ENCODE measurements at regions not wholly inside any gene's neighbourhood (a gene's known extent, or its start where the extent isn't known, plus 50 kb on each side); places are given as distances from the start of the nearest gene placed in this dataset.
"Not testable (repeated sequence)": the region's sequence is repeated elsewhere in the genome, so short reads cannot be mapped to it uniquely, and the experiment has no call there.

DNA sequence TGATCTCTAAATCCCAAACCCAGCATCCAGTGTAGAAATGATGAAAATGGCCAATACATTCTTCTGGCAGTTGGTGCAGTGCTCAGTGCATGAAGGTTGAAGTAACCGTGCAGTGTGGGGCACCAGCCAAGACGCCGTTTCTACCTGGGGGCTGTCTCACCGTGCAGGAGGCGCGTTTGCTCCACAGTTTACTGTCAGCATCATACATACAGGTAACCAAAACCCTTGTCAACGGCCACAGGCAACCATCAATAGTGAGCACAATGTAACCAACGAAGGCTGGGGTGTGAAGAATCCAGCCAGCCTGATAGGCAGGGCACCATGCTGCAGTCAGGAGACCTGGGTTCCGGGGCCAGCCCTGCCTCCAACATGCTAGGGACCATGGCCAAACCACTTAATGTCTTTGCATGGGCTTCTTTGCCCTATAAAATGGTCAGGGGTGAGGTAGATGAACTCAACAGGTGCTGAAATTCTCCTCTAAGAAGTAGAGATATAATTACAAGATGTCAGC is 127.5 kb upstream of the ID2 start:
- no peak for DNase-seq

DNA sequence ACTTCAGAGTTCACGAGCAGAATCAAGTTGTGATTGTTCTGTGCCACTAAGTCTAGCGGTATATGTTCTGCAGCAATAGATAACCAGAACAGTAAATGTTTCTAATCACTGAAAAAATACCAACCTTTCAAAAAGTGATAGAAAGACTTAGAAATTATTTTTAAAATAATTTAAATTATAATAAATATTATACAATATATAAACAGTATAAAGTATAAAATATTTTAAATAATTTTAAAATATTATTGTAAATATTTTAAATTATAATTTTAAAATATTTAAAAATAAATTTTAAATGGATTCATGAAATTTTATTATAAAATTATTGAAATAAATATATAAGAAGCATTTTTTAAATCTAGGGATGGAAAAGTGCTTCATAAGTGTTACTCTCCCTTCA is 126.3 kb upstream of the ID2 start:
- no peak for DNase-seq

DNA sequence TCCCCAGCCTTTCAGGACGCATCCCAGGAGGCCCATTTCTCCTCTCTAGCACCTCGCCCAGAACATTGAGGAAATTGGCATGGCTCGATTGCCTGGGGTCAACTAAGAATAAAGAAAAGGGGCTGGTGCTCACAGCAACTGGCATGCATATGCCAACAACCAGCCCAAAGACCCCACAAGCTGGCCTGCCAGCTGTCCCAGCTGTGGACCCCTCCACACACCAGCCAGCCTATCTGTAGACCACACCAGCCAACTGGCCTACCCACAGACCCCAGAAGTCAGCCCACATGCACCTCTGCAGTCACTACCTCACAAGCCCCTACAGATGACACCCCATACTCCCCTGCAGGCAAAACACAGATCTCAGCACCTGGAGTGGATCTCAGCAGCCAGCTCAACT is 123.8 kb upstream of the ID2 start:
- DNase-seq = no peak

DNA sequence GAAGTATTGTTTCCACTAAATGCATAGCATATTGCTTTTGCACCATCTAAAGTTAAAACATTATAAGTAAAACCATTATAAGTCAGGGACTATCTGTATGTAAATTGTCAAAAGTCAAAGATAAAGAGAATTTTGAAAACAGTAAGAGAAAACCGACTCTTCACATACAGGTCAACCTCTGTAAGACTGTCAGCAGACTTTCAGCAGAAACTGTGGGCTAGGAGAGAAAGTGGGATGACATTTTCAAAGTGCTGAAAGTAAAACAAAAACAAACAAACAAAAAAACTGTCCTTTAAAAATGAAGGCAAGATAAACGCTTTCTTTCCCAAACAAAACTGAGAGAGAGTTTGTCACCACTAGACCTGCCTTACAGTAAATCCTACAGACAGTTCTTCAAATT is 122.9 kb upstream of the ID2 start:
- no peak for DNase-seq

DNA sequence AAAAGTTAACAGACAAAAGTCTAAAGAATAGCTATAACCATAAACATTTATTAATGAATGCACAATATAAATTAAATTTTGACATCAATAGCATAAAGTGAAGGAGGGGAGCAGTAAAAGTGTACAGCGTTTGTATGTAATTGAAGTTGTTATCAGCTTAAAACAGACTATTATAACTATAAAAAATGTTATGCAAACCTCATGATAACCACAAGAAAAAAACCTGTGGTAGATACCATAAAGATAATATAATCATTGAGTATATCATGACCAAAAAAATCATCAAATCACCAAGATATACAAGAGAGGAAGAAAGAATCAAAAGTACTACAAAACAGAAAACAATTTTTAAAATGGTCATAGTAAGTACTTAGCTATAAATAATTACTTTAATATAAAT is 122.1 kb upstream of the ID2 start:
- no peak for DNase-seq

DNA sequence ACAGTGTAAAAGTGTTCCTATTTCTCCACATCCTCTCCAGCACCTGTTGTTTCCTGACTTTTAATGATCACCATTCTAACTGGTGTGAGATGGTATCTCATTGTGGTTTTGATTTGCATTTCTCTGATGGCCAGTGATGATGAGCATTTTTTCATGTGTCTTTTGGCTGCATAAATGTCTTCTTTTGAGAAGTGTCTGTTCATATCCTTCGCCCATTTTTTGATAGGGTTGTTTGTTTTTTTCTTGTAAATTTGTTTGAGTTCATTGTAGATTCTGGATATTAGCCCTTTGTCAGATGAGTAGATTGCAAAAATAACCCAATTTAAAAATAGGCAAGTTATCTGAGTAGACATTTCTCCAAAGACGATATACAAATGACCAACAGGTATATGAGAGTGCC is 120.2 kb upstream of the ID2 start:
- not testable (repeated sequence) for DNase-seq

DNA sequence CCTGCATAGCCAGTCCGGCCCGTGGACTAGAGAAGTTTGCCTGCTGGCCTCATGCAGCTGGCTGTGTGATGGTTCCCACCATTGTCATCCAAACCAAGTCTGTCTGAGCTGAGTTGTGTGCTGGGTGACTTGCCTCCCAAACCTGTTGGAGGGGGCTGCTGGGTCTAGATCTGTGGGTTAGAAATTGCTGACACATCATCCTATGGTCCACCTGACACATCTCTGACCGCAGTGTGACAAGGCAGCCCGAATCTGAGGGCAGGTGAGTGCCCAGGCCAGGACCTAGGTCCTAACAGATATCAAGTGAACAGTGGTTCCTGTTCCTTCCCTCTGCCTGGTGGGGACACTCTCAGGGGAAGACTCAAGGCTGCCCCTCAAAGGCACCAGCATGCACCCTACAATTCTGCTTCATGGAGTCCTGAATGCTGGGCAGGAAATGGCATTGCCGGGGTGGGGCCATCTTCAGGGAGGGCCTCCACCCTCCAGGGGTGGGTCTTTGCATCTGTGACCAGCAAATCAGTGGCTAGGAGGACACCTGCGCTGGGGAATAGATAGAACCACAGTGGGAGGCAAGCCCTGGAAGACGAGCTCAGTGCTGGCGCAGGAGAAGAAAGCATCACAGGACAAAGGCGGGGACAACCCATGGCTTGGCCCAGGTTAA is 117.9 kb upstream of the ID2 start:
- no peak for DNase-seq

DNA sequence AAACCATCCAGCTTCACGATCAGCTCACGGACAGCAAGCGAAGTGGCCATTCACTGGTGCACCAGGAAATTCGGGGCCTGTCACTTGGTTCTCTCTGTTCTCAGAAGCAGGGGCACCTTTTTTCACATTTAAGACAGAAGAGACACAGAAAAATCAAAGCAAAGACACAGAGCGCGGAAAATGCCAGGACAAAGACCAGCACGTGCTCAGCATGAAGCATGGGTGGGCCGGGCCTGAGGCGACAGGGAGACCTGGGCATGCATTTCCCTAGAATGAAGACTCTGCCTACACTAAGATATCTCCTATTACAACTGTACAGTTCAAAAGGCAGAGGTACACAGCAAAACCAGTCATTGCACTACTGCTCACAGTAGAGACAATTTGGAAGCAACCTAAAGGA is 117.4 kb upstream of the ID2 start:
- DNase-seq = no peak

DNA sequence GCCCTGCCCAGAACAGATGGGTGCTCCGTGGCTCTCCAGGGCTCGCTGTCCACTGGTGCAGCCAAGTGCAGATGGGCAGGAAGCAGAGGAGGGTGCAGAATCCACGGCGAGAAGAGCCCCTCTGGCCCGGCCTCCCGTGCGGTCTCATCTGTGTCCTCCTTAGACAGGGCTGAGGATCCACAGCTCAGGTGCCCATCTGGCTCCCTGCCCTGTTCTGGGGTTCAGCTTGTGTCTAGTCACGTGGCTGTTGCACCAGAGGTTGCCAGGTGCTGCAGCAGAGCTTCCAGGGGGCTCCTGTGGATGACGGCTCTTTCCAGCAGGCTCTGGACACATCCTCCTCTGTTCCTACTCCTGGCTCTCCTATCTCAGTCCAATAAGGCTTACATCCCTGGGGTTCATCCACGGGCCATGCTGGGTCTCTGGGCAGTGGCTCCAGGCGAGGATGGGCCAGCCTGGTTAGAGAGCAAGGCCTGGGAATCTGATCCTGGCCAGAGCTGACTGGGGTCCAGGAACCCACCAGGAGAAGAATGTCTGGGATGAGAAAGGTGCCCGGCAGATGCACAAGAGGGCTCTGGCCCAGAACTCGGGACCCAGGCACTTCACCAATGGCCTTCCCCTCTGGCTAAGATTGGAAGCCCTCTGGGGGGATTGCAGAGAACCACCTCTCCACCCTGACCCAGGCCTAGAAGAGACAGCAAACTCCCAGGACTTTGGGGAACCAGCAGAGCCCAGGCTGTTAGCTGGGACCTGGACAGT is 116.3 kb upstream of the ID2 start:
- DNase-seq = no peak

DNA sequence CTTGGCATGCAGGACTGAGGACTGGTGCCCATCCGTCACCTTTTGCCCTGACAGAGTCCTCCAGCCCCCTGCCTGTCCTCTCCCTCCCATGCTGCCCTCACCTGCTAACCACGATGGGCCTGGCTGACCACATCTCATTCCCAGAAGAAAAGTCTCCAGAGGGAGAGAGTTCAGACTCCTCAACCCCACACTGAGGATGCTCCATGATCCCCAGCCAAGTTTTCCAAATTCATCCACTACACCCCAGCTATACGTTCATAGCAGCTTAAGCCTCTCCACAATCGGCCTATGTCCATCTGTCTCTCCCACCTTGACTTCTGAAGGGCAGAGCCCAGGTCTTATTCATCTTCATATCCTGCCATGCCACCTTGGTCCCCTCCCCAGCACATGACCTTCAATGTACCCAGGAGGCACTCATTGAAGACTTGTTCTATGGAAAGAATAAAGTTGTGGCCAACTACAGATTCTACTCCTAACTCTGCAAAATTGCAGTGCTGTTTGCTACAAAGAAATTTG is 115.6 kb upstream of the ID2 start:
- no peak for DNase-seq

DNA sequence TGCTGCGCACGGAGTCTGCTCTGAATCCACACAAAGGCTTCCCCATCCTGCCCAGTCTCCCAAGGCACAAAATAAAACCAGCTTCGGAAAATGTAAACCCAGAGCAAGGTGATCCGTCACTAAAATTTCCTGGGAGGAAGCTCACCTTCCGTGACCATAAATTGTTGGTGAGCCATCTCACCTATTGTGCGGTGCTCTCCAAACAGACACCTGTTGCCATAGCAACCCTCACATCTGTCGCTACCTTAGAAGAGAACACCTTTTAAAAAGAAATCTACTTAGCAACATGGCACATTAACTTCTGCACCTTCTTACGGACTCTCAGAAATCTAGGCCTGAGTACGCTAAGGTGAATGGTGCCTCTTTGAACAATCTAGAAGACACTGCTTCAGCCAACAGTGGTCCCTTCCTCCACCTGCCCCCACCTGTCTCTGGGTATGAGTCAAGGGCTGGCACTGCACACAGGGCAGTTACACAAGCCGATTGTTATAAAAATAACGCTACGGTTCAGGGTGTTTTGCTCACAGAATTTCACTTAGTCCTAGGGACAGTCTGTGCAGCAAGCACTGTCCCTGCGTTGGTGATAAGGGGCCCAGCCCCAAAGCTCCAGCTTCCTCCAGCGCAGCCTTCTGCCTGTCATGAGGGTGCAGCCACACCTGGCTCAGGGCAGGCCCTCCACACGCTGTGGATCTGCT is 114.9 kb upstream of the ID2 start:
- no peak for DNase-seq

DNA sequence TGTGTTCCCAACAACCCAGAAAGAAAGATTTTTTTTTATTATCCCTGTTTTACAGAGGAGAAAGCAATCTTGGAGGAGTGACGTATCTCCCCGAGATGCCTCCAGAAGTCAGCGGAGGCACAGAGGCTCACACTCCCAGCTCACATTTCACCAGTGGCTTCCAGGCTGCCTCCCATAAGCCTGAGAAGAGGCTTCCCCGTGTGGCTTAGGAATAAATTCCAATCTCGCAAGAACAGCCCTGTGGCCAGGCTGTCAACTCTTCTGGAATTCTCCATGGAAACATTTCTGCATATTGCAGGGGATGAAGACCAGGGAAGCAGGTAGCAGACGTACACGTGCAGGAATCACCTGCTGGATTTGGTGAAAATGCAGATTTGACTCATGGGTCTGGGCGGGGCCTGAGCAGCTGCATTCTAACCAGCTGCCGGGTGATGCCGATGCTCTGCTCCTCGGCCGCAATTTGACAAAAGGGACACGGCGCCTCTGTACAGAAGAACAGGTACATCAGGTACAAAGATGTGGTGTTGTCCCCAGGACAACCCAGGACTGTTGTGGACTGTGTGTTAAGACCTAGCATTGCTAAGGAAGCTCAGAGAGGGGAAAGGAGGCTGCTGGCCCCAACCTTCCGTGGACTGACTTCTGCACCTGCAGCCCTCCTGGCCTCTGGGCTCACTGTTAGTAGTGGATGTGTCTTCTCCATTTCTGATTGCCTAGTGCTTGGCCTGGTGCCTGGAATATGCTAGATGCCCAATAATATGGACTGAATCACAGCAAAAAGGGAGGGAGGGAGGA is 114.2 kb upstream of the ID2 start:
- DNase-seq = no peak

DNA sequence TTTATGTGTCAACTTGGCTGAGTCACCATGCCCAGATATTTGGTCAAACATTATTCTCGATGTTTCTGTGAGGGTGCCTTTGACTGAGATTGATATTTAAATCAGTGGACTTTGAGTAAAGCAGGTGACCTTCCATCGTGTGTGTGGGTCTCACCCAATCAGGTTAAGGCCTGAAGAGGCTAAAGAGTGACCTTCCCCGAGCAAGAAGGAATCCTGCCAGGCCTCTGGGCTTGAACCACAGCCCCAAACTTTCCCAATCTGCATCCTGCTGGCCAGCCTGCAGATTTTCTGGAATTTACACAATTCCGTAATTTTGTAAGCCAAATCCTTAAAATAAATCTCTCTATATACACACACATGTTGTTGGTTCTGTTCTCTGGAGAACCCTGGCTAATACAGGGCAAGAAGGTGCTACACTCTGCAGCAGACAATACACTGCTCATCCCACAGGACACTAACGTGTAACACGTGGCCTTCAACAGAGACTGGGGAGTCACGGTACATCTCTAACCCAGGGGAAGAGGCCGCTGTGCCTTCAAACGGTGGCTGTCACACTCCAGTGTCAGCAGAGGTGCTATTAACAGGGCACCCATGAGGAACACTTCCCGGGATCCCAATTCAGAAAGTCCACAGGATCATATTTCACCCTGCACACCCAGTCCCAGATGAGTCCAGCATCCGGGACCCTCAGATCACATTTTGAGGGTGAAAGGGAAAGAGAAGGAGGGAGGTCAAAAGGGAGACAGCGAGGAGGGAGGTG is 113.1 kb upstream of the ID2 start:
- no peak for DNase-seq

DNA sequence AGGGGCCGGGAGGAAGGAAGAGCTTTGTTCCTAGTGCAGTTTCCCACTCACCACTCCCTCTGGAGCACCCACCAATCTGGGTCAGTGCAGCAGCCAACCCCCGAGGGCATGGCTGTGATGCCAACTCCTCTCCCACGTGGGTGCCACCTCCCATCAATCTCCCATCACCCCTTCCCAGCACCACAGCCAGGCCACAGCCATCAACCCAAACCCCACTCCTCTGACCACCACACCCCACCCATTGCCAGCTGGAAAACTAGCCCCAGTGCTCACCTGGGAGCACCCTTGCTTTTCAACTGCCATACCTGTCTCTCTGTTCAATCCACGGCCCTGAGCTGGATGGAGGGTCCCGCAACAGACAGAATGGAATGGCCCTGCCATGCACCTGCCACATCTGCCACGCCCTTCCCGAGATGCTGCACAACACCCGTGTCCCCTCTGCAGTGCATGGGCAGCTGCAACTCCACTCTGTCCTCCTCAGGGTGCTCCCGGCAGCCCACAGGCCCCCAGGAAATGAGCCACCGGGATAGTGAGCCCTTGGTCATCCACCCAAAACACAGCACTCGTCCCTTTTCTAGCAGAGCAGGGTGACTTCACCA is 112.4 kb upstream of the ID2 start:
- DNase-seq = no peak

DNA sequence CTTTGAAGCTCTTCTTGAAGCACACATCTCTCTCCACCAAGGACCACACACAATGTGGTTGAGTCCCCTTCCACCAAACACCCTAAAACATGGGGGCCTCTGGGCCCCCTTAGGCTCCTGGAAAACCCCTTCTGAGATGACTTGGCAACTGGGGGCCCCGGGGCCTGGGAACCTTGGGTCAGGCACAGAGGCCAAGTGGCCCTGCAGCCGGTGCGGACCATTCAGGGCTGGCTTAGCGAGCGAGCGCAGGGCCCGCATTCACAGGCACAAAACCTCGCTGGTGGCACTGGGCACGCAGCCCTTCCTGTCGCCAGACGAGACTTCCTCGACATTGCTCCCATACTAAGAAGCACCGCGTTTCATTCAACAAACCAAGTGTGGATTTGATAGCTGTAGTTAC is 111.2 kb upstream of the ID2 start:
- no peak for DNase-seq

DNA sequence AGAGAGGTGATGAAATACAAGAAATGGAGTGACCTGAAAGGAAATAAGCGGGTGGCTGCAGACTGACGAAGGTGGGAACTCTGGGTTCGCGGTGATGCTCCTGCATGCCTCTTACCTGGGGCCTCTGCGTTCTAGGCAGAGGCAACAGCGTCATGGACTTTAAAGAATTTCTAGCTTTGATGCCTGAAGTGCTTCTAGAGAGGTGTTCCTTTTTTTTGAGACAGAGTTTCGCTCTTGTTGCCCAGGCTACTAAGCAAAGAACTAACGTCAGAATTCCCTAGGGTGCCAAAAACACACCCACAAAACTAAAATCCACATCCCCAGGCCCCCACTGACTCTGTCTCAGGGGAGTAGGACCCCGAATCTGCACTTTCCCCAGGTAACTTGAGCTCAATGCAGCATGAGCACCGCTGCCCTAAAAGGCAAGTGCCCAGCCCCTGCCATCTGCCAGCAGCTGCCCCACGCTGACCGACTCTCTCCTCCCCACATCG is 110.5 kb upstream of the ID2 start:
- no peak for DNase-seq

DNA sequence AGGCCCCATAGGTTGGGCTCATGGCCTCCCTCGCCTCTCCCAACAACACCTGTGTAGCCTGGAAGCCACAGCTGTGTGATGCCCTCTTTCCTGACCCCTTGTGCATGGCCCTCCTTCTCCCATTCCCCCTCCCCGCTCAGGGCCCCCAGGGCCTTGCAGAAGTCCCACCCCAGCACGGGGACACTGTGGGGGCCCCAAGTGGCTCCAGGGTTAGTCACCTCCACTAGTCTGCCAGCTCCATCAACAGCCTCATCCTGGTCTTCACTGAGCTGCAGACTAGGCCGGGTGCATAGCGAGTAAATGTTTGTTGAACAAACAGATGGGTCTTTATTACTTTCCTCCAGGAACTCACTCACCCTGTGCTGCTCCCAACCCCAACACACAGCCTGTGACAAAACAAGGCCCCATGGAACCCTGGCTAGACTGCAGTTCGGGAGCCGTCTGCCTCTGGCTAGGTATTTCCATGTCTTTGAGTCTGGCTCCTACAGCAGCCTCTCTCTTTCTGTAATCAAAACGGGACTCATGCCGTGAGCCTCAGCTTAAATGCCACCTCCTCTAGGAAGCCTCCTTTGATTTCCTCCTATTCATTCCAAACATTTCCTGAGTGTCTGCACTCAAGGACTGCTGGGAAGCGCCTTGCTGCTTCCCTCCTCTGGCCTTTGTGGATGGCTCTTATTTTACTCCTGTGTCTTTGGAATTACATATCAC is 109.9 kb upstream of the ID2 start:
- no peak for DNase-seq

DNA sequence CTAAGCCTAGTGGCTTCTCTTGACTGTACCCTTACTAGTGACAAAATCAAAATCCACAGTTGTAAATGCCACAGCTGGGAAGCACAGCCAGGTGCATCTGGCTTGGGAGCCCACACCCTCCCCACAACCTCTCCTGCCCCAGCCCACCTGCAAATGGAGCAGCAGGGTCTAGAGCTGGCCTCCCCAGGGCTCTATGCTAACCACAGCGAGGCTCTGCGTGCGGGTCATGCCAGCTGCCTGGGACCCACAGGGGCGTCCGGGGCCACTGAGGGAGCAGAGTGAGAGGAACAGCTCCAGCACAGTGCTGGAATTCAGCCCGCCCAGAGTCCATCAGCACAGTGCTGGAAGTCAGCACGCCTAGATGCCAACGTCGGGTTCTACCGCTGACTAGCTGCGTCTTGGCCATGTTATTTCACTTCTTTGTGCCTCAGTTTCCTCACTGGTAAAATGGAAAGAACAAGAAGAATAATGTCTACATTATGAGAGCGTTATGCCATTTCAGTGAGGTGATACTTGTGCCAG is 109.1 kb upstream of the ID2 start:
- DNase-seq = no peak

DNA sequence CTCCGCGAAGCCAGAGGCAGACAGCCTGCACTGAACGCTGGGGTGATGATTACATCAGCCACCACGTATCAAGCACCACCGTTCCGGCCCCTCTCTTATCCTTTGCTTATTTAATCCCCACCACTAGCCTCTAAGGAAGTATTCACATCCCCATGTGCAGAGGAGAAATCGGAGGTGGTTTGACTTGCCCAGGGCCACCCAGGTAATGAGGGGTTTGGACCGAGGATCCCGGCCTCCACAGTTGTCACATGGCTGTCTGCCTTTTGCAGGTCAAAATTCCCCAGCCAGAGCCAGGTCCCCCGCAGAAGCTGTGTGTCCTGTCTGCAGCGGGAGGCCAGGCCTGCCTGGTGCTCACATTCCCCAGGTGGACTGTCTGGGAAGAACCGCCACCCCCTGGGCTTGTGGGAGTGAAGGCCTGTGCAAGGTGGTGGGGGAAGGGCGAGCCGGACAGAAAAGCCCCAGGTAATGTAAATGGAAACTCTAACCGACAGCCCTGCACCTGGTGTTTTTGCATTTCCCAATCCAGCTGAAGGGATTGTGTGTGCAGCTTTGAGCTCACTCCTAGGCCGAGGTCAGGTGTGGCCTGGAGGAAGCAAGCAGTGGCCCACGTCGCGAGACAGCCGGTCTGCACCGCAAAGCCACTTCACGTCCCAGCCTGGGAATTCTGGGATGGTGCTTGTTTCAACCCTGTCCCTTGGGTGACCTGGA is 108.5 kb upstream of the ID2 start:
- no peak for DNase-seq

DNA sequence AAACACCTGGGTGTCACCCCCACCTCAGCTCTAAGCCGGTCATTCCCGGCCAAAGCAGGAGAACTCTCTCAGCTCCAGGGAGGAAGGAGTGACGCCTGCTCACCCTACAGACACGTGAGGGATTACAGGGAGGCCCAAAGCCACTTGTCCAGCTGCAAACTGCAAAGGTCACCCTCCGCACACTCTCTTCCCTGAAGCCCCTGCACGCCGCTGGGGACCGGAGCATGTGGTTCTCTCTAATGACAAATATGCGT is 108.0 kb upstream of the ID2 start:
- DNase-seq = no peak
